ENCODE measurements at regions not wholly inside any gene's neighbourhood (a gene's known extent, or its start where the extent isn't known, plus 50 kb on each side); places are given as distances from the start of the nearest gene placed in this dataset.

- TF ChIP-seq USF2 (IDR thresholded peaks at IDR 0.05; ENCODE audit: low read length): no peak
- TF ChIP-seq EP300 (IDR thresholded peaks at IDR 0.05; ENCODE audit: borderline replicate concordance in 1 of 2, low read depth in 2 of 2, low read length in 2 of 2): no peak
- no peak for TF ChIP-seq EZH2 (IDR thresholded peaks at IDR 0.05; ENCODE audit: low read depth, low read length, severe bottlenecking)
- no peak for TF ChIP-seq MAFK (IDR thresholded peaks at IDR 0.05; ENCODE audit: low read depth, low read length)
- no peak for TF ChIP-seq RNF2 (IDR thresholded peaks at IDR 0.05; ENCODE audit: borderline replicate concordance, low read depth, low read length, missing control alignments, poor library complexity, severe bottlenecking)
- TF ChIP-seq CTCF (IDR thresholded peaks at IDR 0.05; ENCODE audit: control extremely low read depth in 1 of 3, insufficient read depth in 1 of 3, low read depth in 1 of 3, low read length in 3 of 3): no peak
- no peak for TF ChIP-seq POLR2A (IDR thresholded peaks at IDR 0.05; ENCODE audit: control extremely low read depth in 1 of 2, low read depth in 2 of 2, low read length in 2 of 2)
These were observed 137.5 kb upstream of the C1GALT1 start for GRCh38 chr7:7044806-7045205.
